DOHH2 (cell line): ENCODE measurements at regions not wholly inside any gene's neighbourhood (a gene's known extent, or its start where the extent isn't known, plus 50 kb on each side); places are given as distances from the start of the nearest gene placed in this dataset.

Experiments used
- EZH2phosphoT487 ChIP-seq: fragments of 200-600 bp; sonication (generic); IDR thresholded peaks from 2 replicates; pipeline ENCODE4 v1.6.1; 2017; ENCODE audit warnings: borderline replicate concordance, mild to moderate bottlenecking, antibody characterized with exemption, low read length, moderate library complexity, mixed read lengths
- TF ChIP-seq, protein P1 (sequence below): fragments of 200-600 bp; sonication (generic); IDR thresholded peaks from one replicate; pipeline ENCODE4 v1.5.1; 2014; ENCODE audit warnings: antibody characterized with exemption, mild to moderate bottlenecking, low read depth, low read length; ENCODE audit not compliant: poor library complexity, severe bottlenecking

DNA sequence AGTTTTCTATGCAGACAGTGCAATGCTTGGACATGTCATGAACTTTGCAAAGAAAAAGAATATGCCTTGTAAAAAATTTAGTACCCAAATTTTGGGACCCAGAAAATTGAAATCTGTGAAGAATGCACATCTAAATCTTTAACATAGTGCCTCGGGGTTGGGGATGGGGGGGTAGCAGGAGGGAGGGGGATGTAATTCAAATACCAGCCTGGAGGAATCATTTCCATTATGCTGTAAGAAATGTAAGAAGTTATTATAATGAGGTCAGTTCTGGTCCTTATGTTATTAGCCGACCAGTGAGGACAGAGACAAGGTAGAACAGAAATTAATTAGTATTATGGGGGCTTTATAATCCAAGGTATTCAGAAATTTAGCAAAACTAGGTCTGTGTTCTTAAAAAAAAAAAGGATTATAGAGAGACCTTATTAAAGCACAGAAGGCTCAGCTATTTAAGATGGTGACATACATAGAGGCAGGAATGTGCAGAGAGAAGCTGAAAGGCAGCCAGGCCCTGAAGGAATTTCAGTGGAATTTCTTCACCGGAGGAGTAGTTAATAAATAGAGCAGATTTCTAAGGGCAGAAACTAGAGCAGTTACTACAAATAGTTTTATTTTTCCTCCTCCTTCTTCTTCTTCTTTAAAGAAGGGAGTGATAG, 89.0 kb upstream of the RBMS1 start:
- TF ChIP-seq, protein P1, sequence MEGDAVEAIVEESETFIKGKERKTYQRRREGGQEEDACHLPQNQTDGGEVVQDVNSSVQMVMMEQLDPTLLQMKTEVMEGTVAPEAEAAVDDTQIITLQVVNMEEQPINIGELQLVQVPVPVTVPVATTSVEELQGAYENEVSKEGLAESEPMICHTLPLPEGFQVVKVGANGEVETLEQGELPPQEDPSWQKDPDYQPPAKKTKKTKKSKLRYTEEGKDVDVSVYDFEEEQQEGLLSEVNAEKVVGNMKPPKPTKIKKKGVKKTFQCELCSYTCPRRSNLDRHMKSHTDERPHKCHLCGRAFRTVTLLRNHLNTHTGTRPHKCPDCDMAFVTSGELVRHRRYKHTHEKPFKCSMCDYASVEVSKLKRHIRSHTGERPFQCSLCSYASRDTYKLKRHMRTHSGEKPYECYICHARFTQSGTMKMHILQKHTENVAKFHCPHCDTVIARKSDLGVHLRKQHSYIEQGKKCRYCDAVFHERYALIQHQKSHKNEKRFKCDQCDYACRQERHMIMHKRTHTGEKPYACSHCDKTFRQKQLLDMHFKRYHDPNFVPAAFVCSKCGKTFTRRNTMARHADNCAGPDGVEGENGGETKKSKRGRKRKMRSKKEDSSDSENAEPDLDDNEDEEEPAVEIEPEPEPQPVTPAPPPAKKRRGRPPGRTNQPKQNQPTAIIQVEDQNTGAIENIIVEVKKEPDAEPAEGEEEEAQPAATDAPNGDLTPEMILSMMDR = no peak
- TF ChIP-seq EZH2phosphoT487 = no peak
